ENCODE measurements at regions not wholly inside any gene's neighbourhood (a gene's known extent, or its start where the extent isn't known, plus 50 kb on each side); places are given as distances from the start of the nearest gene placed in this dataset.

DNA sequence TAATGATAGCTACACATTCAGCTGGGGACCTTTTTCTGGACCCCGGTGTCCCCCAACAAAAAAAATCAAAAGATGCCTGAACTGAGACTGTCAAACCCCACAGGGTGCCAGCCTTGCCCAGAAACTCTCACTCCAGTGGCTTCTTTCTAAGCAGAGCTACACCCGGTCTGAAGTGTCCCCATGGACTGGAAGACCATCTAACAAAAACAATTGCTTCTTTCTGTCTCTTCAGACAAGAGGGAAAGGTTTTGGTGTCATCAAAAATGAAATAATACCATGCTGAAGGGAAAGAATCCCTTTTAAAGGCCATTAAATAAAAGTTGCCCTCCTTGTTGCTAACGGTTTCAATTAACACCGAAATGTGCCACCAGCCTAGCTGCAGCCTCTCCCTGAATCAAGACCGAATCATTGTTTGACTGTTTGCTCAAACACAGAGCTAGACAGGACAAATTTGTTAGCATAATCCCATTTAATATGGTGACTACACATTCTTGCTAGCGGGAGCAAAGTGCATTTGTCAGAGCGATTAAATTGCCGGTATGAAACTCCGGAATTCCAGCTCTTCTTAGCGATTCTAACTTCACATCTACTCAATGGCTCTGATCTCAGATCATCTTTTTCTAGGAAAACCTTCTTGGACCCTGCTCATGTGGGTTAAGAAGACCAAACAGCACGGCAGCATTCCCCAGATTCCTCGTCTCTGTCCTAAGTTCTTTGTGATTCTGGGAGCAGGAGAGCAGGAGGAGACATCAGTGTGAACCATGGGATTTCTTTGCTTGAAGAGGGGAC, 397.5 kb upstream of the PRKCQ start:
- Histone ChIP-seq H3K4me1 (ENCODE audit: control insufficient read depth in 1 of 2, insufficient read depth in 2 of 2, low read length in 2 of 2) (no peaks in the 10 kb centered on the region), H3K9me3 (ENCODE audit: control insufficient read depth in 1 of 2, insufficient read depth in 1 of 2, low read depth in 1 of 2, low read length in 2 of 2) (no peaks in the 10 kb centered on the region), H2AFZ (ENCODE audit: low read depth, low read length, poor library complexity, severe bottlenecking) (no peak overlapping the region), H4K20me1 (ENCODE audit: insufficient read depth) (no peaks in the 10 kb centered on the region), H3K27me3 (ENCODE audit: insufficient read depth, low read length) (peaks cover 41% of the 10 kb centered on the region), H3K36me3 (ENCODE audit: control insufficient read depth in 1 of 2, insufficient read depth in 2 of 2, low read length in 2 of 2) (no peaks in the 10 kb centered on the region), H3K9me2 (ENCODE audit: insufficient read depth) (no peaks in the 10 kb centered on the region), H3K9ac (ENCODE audit: low read length) (no peak overlapping the region), H3K4me3 (replicated peaks in 1 of 2; ENCODE audit: low read depth in 1 of 2, low read length in 2 of 2) (no peak overlapping the region), H3K4me2 (ENCODE audit: low read length) (no peak overlapping the region), H3K79me2 (ENCODE audit: insufficient read depth, low read length) (no peaks in the 10 kb centered on the region), H3K27ac (ENCODE audit: low read depth, low read length) (no peak overlapping the region)
- intact Hi-C loops (cut with micrococcal nuclease), result no loop called here
- BruUV-seq (replicated peaks), result no TSS peak
- no peak for TF ChIP-seq ELF1 (IDR thresholded peaks at IDR 0.05; ENCODE audit: borderline replicate concordance, low read depth)
- ChIA-PET RAD21 (ENCODE audit: low non-redundant PET in 1 of 2, low total read pairs in 2 of 2, uncharacterized antibody in 2 of 2, unreplicated experiment in 2 of 2) (interaction anchor here in 1 of 2 experiments (0.7 kb wide), 1 partner anchor 895 kb away, joined by 6 read pairs; no protein-coding TSS in a partner anchor), CTCF (no interaction called here), POLR2A (no interaction called here)
- ATAC-seq (no peak), DNase-seq (ENCODE audit: low read depth, low spot score) (no peak)

DNA sequence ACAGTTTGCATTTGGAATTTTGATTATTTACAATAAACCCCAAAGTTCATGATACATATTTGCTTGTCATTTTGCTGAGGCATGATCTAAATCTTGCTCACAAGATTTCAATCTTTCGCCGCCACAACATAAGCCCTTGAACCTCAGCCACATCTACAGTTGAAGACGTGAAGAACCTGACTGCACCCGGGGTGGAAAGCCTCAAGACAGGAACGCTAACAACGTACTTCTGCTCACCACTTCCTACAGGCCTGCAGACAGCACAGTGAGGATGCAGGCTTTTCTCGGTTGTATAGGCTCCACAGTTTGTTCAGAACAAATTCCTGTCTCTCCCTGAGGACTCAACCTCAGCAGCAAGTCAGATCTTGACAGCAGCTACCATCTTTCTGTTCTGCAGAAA, 393.8 kb upstream of the PRKCQ start:
- ChIA-PET POLR2A (no interaction called here), CTCF (no interaction called here), RAD21 (ENCODE audit: low non-redundant PET in 1 of 2, low total read pairs in 2 of 2, uncharacterized antibody in 2 of 2, unreplicated experiment in 2 of 2) (no interaction called here)
- Histone ChIP-seq H3K4me2 (ENCODE audit: low read length) (no peak overlapping the region), H3K9me3 (ENCODE audit: control insufficient read depth in 1 of 2, insufficient read depth in 1 of 2, low read depth in 1 of 2, low read length in 2 of 2) (no peaks in the 10 kb centered on the region), H3K36me3 (ENCODE audit: control insufficient read depth in 1 of 2, insufficient read depth in 2 of 2, low read length in 2 of 2) (no peaks in the 10 kb centered on the region), H3K4me3 (replicated peaks in 1 of 2; ENCODE audit: low read depth in 1 of 2, low read length in 2 of 2) (no peak overlapping the region), H3K4me1 (ENCODE audit: control insufficient read depth in 1 of 2, insufficient read depth in 2 of 2, low read length in 2 of 2) (no peaks in the 10 kb centered on the region), H3K27me3 (ENCODE audit: insufficient read depth, low read length) (peaks cover 48% of the 10 kb centered on the region), H3K79me2 (ENCODE audit: insufficient read depth, low read length) (no peaks in the 10 kb centered on the region), H3K27ac (ENCODE audit: low read depth, low read length) (no peak overlapping the region), H3K9ac (ENCODE audit: low read length) (no peak overlapping the region), H4K20me1 (ENCODE audit: insufficient read depth) (no peaks in the 10 kb centered on the region), H3K9me2 (ENCODE audit: insufficient read depth) (no peaks in the 10 kb centered on the region), H2AFZ (ENCODE audit: low read depth, low read length, poor library complexity, severe bottlenecking) (no peak overlapping the region)
- TF ChIP-seq SP1 (IDR thresholded peaks at IDR 0.05; ENCODE audit: low read depth), result no peak
- no peak for TF ChIP-seq ELF1 (IDR thresholded peaks at IDR 0.05; ENCODE audit: borderline replicate concordance, low read depth)
- no peak for TF ChIP-seq JUND (IDR thresholded peaks at IDR 0.05)
- no peak for TF ChIP-seq POLR2A (IDR thresholded peaks at IDR 0.05; ENCODE audit: borderline replicate concordance, extremely low read depth, insufficient read depth, insufficient read length)
- TF ChIP-seq POLR2AphosphoS5 (IDR thresholded peaks at IDR 0.05; ENCODE audit: low read depth, low read length), result no peak
- no peak for TF ChIP-seq EGR1 (IDR thresholded peaks at IDR 0.05; ENCODE audit: low read depth)
- TF ChIP-seq, protein P1, sequence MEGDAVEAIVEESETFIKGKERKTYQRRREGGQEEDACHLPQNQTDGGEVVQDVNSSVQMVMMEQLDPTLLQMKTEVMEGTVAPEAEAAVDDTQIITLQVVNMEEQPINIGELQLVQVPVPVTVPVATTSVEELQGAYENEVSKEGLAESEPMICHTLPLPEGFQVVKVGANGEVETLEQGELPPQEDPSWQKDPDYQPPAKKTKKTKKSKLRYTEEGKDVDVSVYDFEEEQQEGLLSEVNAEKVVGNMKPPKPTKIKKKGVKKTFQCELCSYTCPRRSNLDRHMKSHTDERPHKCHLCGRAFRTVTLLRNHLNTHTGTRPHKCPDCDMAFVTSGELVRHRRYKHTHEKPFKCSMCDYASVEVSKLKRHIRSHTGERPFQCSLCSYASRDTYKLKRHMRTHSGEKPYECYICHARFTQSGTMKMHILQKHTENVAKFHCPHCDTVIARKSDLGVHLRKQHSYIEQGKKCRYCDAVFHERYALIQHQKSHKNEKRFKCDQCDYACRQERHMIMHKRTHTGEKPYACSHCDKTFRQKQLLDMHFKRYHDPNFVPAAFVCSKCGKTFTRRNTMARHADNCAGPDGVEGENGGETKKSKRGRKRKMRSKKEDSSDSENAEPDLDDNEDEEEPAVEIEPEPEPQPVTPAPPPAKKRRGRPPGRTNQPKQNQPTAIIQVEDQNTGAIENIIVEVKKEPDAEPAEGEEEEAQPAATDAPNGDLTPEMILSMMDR (IDR thresholded peaks at IDR 0.05 in 2 of 3, conservative IDR thresholded peaks at IDR 0.05 in 1 of 3; ENCODE audit: borderline replicate concordance in 1 of 3, insufficient read depth in 1 of 3, low read depth in 2 of 3, low read length in 2 of 3), result no peak
- TF ChIP-seq EZH2 (IDR thresholded peaks at IDR 0.05), result no peak
- TF ChIP-seq TCF7L2 (IDR thresholded peaks at IDR 0.05; ENCODE audit: borderline replicate concordance, extremely low read depth, insufficient read depth, insufficient read length), result no peak
- DNase-seq (ENCODE audit: low read depth, low spot score), result no peak
- BruUV-seq (replicated peaks), result no TSS peak
- intact Hi-C loops (cut with micrococcal nuclease), result no loop called here
- no peak for ATAC-seq

Data from HCT116 (cell line).